A549 (cell line): ENCODE measurements at regions not wholly inside any gene's neighbourhood (a gene's known extent, or its start where the extent isn't known, plus 50 kb on each side); places are given as distances from the start of the nearest gene placed in this dataset.

Experiments used
- ATAC-seq, 2 experiments: fragments of 200-7000 bp in 1 of 2; fragments of >200 bp in 1 of 2; cut with Nextera tagmentation in 1 of 2; cut with Tn5 transposase in 1 of 2; 3 replicates each; pipeline versions ENCODE4 v1.8.0 to v1.9.1; 2018 to 2020; ENCODE audit warnings: mild to moderate bottlenecking in 1 of 2, moderate library complexity in 1 of 2
- CTCF ChIA-PET: fragments of 300-600 bp; sonication (Branson Sonifier 250); formaldehyde crosslinking; extraction: SDS; loops from one replicate; lab custom pipeline; 2021; ENCODE audit warnings: antibody characterized with exemption, inconsistent platforms; lab: Yijun Ruan, JAX
- POLR2A ChIA-PET: fragments of 350-600 bp; formaldehyde crosslinking; extraction: SDS; loops from one replicate; lab custom pipeline; 2021; ENCODE audit warnings: antibody characterized with exemption, inconsistent platforms; lab: Yijun Ruan, JAX
- DNase-seq, 2 experiments: peaks; one replicate each; pipeline versions ENCODE4 v3.0.0 to v3.0.0-alpha.2; 2011 to 2016; ENCODE audit warnings: low read depth in 1 of 2, low spot score in 1 of 2
- FAIRE-seq: peaks from 2 replicates; lab custom pipeline; 2011; peaks lifted over from hg19 to GRCh38; lab: Jason Lieb, UNC
- H3K27ac ChIP-seq, 2 experiments: fragments of >200 bp; sonication (Bioruptor Twin); formaldehyde crosslinking; 3 replicates each; pipeline ENCODE4 v1.5.1; 2016 to 2017
- H3K4me1 ChIP-seq: fragments of >200 bp; sonication (Bioruptor Twin); formaldehyde crosslinking; 3 replicates; pipeline ENCODE4 v1.6.1; 2016
- H3K4me2 ChIP-seq: fragments of >200 bp; sonication (Bioruptor Twin); formaldehyde crosslinking; 3 replicates; pipeline ENCODE4 v1.6.1; 2016
- H3K4me3 ChIP-seq: fragments of >200 bp; sonication (Bioruptor Twin); formaldehyde crosslinking; 3 replicates; pipeline ENCODE4 v1.5.1; 2016
- H3K9me3 ChIP-seq: fragments of >200 bp; sonication (Bioruptor Twin); formaldehyde crosslinking; 3 replicates; pipeline ENCODE4 v1.6.1; 2016
- BHLHE40 ChIP-seq: IDR thresholded peaks from 2 replicates; pipeline ENCODE4 v1.6.1; 2012; ENCODE audit warnings: low read depth, low read length, inconsistent platforms
- CHD2 ChIP-seq: fragments of 150-350 bp; IDR thresholded peaks from 2 replicates; pipeline ENCODE4 v1.6.1; 2014; ENCODE audit warnings: low read length; ENCODE audit not compliant: partially characterized antibody
- EP300 ChIP-seq, 2 experiments: fragments of >200 bp; sonication (Bioruptor Twin); formaldehyde crosslinking; IDR thresholded peaks; 2 replicates in 1 of 2; 3 replicates in 1 of 2; pipeline ENCODE4 v1.6.1; 2016 to 2017
- FOSB ChIP-seq: fragments of 250-450 bp; sonication (Bioruptor Pico); IDR thresholded peaks from 2 replicates; pipeline ENCODE4 v1.5.0; 2020; ENCODE audit warnings: mild to moderate bottlenecking, moderate library complexity
- FOXS1 ChIP-seq: fragments of 250-450 bp; sonication (Bioruptor Pico); IDR thresholded peaks from 2 replicates; pipeline ENCODE4 v1.5.0; 2020; ENCODE audit warnings: mild to moderate bottlenecking, moderate library complexity
- HOXA7 ChIP-seq: fragments of 250-450 bp; sonication (Bioruptor Pico); IDR thresholded peaks from 2 replicates; pipeline ENCODE4 v1.5.0; 2020; ENCODE audit warnings: mild to moderate bottlenecking, moderate library complexity
- HOXB5 ChIP-seq: fragments of 250-450 bp; sonication (Bioruptor Pico); IDR thresholded peaks from 2 replicates; pipeline ENCODE4 v1.5.0; 2020; ENCODE audit warnings: mild to moderate bottlenecking, moderate library complexity
- JUNB ChIP-seq: fragments of >200 bp; sonication (Bioruptor Twin); formaldehyde crosslinking; IDR thresholded peaks from 2 replicates; pipeline ENCODE4 v1.6.1; 2016
- KDM1A ChIP-seq: fragments of 200-600 bp; sonication (generic); IDR thresholded peaks from 2 replicates; pipeline ENCODE4 v1.6.1; 2016; ENCODE audit warnings: low read depth, mild to moderate bottlenecking
- KDM5A ChIP-seq: fragments of 200-600 bp; sonication (generic); IDR thresholded peaks from 2 replicates; pipeline ENCODE4 v1.6.1; 2016; ENCODE audit warnings: antibody characterized with exemption, mild to moderate bottlenecking
- MAX ChIP-seq: IDR thresholded peaks from 2 replicates; pipeline ENCODE4 v1.6.1; 2012
- MYC ChIP-seq: IDR thresholded peaks from 2 replicates; pipeline ENCODE4 v1.6.1; 2012; ENCODE audit warnings: mild to moderate bottlenecking, inconsistent platforms, low read length, improper control_type of control experiment, borderline replicate concordance
- NPAS2 ChIP-seq: fragments of 250-450 bp; sonication (Bioruptor Pico); IDR thresholded peaks from 2 replicates; pipeline ENCODE4 v1.8.0; 2022; ENCODE audit warnings: mild to moderate bottlenecking, moderate library complexity, borderline replicate concordance
- NR3C1 ChIP-seq: fragments of >200 bp; sonication (Bioruptor Twin); formaldehyde crosslinking; IDR thresholded peaks from 3 replicates; pipeline ENCODE4 v1.6.1; 2017
- POLR2A ChIP-seq: IDR thresholded peaks from 2 replicates; pipeline ENCODE4 v1.6.1; 2012; ENCODE audit warnings: mild to moderate bottlenecking, low read length
- RAD21 ChIP-seq, 2 experiments: fragments of >200 bp in 1 of 2; sonication (Bioruptor Twin) in 1 of 2; formaldehyde crosslinking in 1 of 2; IDR thresholded peaks in 1 of 2; conservative IDR thresholded peaks in 1 of 2; 2 replicates in 1 of 2; 3 replicates in 1 of 2; pipeline ENCODE4 v1.6.1; 2012 to 2018; ENCODE audit warnings: inconsistent platforms in 1 of 2
- RARB ChIP-seq: fragments of 250-450 bp; sonication (Bioruptor Pico); IDR thresholded peaks from 2 replicates; pipeline ENCODE4 v1.8.0; 2021; ENCODE audit warnings: mild to moderate bottlenecking, moderate library complexity
- RCOR1 ChIP-seq: fragments of 150-350 bp; IDR thresholded peaks from 2 replicates; pipeline ENCODE4 v1.6.1; 2014; ENCODE audit warnings: antibody characterized with exemption, low read length, low read depth
- RNF2 ChIP-seq: fragments of 200-600 bp; sonication (generic); IDR thresholded peaks from 2 replicates; pipeline ENCODE4 v1.6.1; 2016; ENCODE audit warnings: low read depth, mild to moderate bottlenecking, antibody characterized with exemption, moderate library complexity, borderline replicate concordance
- SMC3 ChIP-seq: fragments of >200 bp; sonication (Bioruptor Twin); formaldehyde crosslinking; IDR thresholded peaks from 3 replicates; pipeline ENCODE4 v1.6.1; 2018; ENCODE audit warnings: inconsistent platforms
- USF2 ChIP-seq: fragments of 450-650 bp; IDR thresholded peaks from 2 replicates; pipeline ENCODE4 v1.6.1; 2014; ENCODE audit warnings: antibody characterized with exemption
- WGBS: methylation state at CpG from one replicate; pipeline ENCODE4 v1.1.6; 2017; ENCODE audit errors: missing lambda C conversion rate; 5-methylcytosine and 5-hydroxymethylcytosine counted together
- TF ChIP-seq, protein P1 (sequence below): fragments of 150-350 bp; IDR thresholded peaks from 2 replicates; pipeline ENCODE4 v1.6.1; 2014; ENCODE audit warnings: low read depth, mild to moderate bottlenecking, low read length
- TF ChIP-seq, protein P2 (sequence below): fragments of >200 bp; sonication (Bioruptor Twin); formaldehyde crosslinking; IDR thresholded peaks from 3 replicates; pipeline ENCODE4 v1.6.1; 2016
- TF ChIP-seq, protein P3 (sequence below): fragments of >200 bp; sonication (Bioruptor Twin); formaldehyde crosslinking; IDR thresholded peaks from 3 replicates; pipeline ENCODE4 v1.5.1; 2016

DNA sequence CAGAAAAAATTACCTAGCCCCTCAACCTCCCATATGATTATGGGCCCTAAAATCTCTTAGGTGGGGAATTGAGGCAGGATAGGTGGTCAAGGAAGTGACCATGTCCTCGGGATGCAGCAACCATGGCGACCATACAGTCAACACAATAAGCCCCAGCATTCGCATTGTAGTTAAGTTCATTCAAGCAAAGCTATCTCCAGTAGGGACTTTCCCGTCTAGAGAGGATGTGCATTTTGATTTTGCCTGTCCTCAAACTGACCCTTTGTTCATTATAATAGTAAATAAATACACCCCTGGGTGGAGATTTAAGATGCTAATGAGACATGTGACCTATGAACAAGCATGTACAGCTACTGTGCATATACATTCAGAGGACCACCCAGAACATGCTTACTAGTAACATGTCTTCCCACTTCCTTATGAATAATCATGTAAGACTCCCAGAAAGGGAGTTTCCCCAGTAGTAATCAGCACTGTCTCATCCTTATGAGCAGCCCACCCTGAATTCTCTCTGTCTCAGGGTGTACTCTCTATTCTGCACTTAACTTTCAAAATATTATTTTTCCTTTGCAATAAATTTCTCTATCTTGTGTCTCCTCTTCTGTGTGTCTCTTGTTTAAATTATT is 74.3 kb downstream of the NUDT11 start (continued):
- TF ChIP-seq, protein P1, sequence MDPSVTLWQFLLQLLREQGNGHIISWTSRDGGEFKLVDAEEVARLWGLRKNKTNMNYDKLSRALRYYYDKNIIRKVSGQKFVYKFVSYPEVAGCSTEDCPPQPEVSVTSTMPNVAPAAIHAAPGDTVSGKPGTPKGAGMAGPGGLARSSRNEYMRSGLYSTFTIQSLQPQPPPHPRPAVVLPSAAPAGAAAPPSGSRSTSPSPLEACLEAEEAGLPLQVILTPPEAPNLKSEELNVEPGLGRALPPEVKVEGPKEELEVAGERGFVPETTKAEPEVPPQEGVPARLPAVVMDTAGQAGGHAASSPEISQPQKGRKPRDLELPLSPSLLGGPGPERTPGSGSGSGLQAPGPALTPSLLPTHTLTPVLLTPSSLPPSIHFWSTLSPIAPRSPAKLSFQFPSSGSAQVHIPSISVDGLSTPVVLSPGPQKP = no peak
- TF ChIP-seq POLR2A (no peak), NR3C1 (no peak), EP300 (IDR thresholded peaks at IDR 0.05) (no peak), HOXA7 (CRISPR knock-in tag) (no peak), HOXB5 (CRISPR knock-in tag) (no peak)

GRCh38 chrX:51420610-51421009 is 75.8 kb downstream of the NUDT11 start:
- Histone ChIP-seq H3K4me2 (no peak overlapping the region), H3K4me1 (no peaks in the 10 kb centered on the region), H3K9me3 (no peaks in the 10 kb centered on the region)
- POLR2A ChIA-PET = no interaction called here
- 2% methylated on average over 5 of the region's 5 CpGs for whole genome bisulfite sequencing
- TF ChIP-seq RARB (CRISPR knock-in tag) (no peak), RNF2 (no peak), MYC (no peak), HOXA7 (CRISPR knock-in tag) (no peak), FOSB (CRISPR knock-in tag) (no peak), KDM1A (no peak), NR3C1 (no peak), FOXS1 (no peak), RAD21 (conservative IDR thresholded peaks at IDR 0.05 in 1 of 2, IDR thresholded peaks at IDR 0.05 in 1 of 2) (peak; percentile 39 to 54; a peak in 3 of 5 replicates), POLR2A (no peak), RCOR1 (no peak), EP300 (IDR thresholded peaks at IDR 0.05) (no peak), MAX (no peak), KDM5A (no peak), SMC3 (peak; percentile 56), JUNB (no peak), CHD2 (no peak), BHLHE40 (no peak), USF2 (no peak), NPAS2 (CRISPR knock-in tag) (no peak)
- TF ChIP-seq, protein P2, sequence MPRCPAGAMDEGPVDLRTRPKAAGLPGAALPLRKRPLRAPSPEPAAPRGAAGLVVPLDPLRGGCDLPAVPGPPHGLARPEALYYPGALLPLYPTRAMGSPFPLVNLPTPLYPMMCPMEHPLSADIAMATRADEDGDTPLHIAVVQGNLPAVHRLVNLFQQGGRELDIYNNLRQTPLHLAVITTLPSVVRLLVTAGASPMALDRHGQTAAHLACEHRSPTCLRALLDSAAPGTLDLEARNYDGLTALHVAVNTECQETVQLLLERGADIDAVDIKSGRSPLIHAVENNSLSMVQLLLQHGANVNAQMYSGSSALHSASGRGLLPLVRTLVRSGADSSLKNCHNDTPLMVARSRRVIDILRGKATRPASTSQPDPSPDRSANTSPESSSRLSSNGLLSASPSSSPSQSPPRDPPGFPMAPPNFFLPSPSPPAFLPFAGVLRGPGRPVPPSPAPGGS = no peak
- TF ChIP-seq, protein P3, sequence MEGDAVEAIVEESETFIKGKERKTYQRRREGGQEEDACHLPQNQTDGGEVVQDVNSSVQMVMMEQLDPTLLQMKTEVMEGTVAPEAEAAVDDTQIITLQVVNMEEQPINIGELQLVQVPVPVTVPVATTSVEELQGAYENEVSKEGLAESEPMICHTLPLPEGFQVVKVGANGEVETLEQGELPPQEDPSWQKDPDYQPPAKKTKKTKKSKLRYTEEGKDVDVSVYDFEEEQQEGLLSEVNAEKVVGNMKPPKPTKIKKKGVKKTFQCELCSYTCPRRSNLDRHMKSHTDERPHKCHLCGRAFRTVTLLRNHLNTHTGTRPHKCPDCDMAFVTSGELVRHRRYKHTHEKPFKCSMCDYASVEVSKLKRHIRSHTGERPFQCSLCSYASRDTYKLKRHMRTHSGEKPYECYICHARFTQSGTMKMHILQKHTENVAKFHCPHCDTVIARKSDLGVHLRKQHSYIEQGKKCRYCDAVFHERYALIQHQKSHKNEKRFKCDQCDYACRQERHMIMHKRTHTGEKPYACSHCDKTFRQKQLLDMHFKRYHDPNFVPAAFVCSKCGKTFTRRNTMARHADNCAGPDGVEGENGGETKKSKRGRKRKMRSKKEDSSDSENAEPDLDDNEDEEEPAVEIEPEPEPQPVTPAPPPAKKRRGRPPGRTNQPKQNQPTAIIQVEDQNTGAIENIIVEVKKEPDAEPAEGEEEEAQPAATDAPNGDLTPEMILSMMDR = peak; percentile 57
- TF ChIP-seq, all 56 proteins: peak for 3
- no peak for ATAC-seq
- DNase-seq = peak; percentile 3 to 43
- no peak overlapping the region for H3K27ac ChIP-seq
- FAIRE-seq = peak; percentile 67
- no peak overlapping the region for H3K4me3 ChIP-seq
- CTCF ChIA-PET = interaction anchor here (0.5 to 2.2 kb wide), 13 partner anchors 10 to 801 kb away, joined by 3 to 15 read pairs (median 3); no protein-coding TSS in a partner anchor
